HepG2 (cell line): ENCODE measurements at regions not wholly inside any gene's neighbourhood (a gene's known extent, or its start where the extent isn't known, plus 50 kb on each side); places are given as distances from the start of the nearest gene placed in this dataset.

ENCODE experiments used
- ATAC-seq: fragments of 200-7000 bp; cut with Tn5 transposase; 3 replicates; pipeline ENCODE4 v1.9.1; 2020; ENCODE audit warnings: mild to moderate bottlenecking, moderate library complexity
- BruUV-seq: library from RNA; stranded (reverse); fragments of 400-500 nt; replicated peaks from 2 replicates; lab custom pipeline; 2021; lab: Mats Ljungman, UMichigan
- CTCF ChIA-PET: fragments of 300-600 bp; formaldehyde crosslinking; extraction: SDS; loops from one replicate; lab custom pipeline; 2021; ENCODE audit warnings: low total read pairs, inconsistent platforms, low intra/inter-chr PET ratio; lab: Yijun Ruan, JAX
- POLR2A ChIA-PET: fragments of 350-600 bp; sonication (Branson Sonifier 250); formaldehyde crosslinking; loops from one replicate; lab custom pipeline; 2020; ENCODE audit warnings: antibody characterized with exemption, inconsistent platforms; lab: Yijun Ruan, JAX
- DNase-seq: peaks from one replicate; pipeline ENCODE4 v3.0.0-alpha.2; 2015; ENCODE audit warnings: low spot score
- FAIRE-seq: peaks from 3 replicates; lab custom pipeline; 2011; peaks lifted over from hg19 to GRCh38; lab: Jason Lieb, UNC
- H2AFZ ChIP-seq: one replicate; pipeline ENCODE4 v1.6.1; 2011; ENCODE audit warnings: low read length, inconsistent platforms
- H3K27ac ChIP-seq: fragments of 300-600 bp; 3 replicates; pipeline ENCODE4 v1.8.0; 2011; ENCODE audit warnings: mixed run types, mild to moderate bottlenecking, mixed read lengths, low read length, inconsistent platforms; ENCODE audit not compliant: insufficient read depth; ENCODE audit errors: extremely low read length
- H3K27me3 ChIP-seq, 2 experiments: fragments of 200-600 bp in 1 of 2; 2 replicates in 1 of 2; 3 replicates in 1 of 2; pipeline versions ENCODE4 v1.6.0 to v1.8.0; 2011; ENCODE audit warnings: low read length in 2 of 2, mild to moderate bottlenecking in 2 of 2, moderate library complexity in 2 of 2, inconsistent platforms in 1 of 2; ENCODE audit not compliant: insufficient read depth in 2 of 2, control insufficient read depth in 1 of 2
- H3K36me3 ChIP-seq, 2 experiments: fragments of 200-600 bp in 1 of 2; replicated peaks in 1 of 2; 2 replicates in 1 of 2; 3 replicates in 1 of 2; pipeline versions ENCODE4 v1.5.1 to v1.8.0; 2011; ENCODE audit warnings: low read length in 2 of 2, inconsistent platforms in 1 of 2; ENCODE audit not compliant: insufficient read depth in 2 of 2, control insufficient read depth in 1 of 2
- H3K4me1 ChIP-seq: 2 replicates; pipeline ENCODE4 v1.5.1; 2012; ENCODE audit warnings: low read length, inconsistent platforms; ENCODE audit not compliant: insufficient read depth
- H3K4me2 ChIP-seq: 2 replicates; pipeline ENCODE4 v1.6.0; 2011; ENCODE audit warnings: low read depth, low read length, inconsistent platforms
- H3K4me3 ChIP-seq, 3 experiments: fragments of 200-600 bp in 1 of 3; sonication (generic), shearing (Covaris generic) in 1 of 3; replicated peaks in 1 of 3; 2 replicates each; pipeline ENCODE4 v1.5.1; 2011 to 2016; ENCODE audit warnings: low read length in 3 of 3, inconsistent platforms in 2 of 3, low read depth in 2 of 3, mild to moderate bottlenecking in 2 of 3, control low read depth in 1 of 3, mixed read lengths in 1 of 3; ENCODE audit not compliant: insufficient read depth in 1 of 3
- H3K79me2 ChIP-seq: one replicate; pipeline ENCODE4 v1.6.1; 2011; ENCODE audit warnings: low read length, inconsistent platforms; ENCODE audit not compliant: insufficient read depth
- H3K9ac ChIP-seq: 2 replicates; pipeline ENCODE4 v1.6.0; 2011; ENCODE audit warnings: mild to moderate bottlenecking, low read depth, low read length, inconsistent platforms; ENCODE audit not compliant: insufficient read depth
- H3K9me3 ChIP-seq: 2 replicates; pipeline ENCODE4 v1.5.1; 2012; ENCODE audit warnings: mild to moderate bottlenecking, low read length
- H4K20me1 ChIP-seq: 2 replicates; pipeline ENCODE4 v1.6.0; 2011; ENCODE audit warnings: inconsistent platforms, mild to moderate bottlenecking, low read length, moderate library complexity; ENCODE audit not compliant: insufficient read depth
- DNMT1 ChIP-seq: sonication (generic); formaldehyde crosslinking; IDR thresholded peaks from 2 replicates; pipeline ENCODE4 v1.5.1; 2020; ENCODE audit warnings: mild to moderate bottlenecking, missing genetic modification reagents
- EED ChIP-seq: sonication (generic); formaldehyde crosslinking; IDR thresholded peaks from 2 replicates; pipeline ENCODE4 v1.5.0; 2020; ENCODE audit warnings: mild to moderate bottlenecking, missing genetic modification reagents
- FOXK1 ChIP-seq: sonication (generic); formaldehyde crosslinking; IDR thresholded peaks from 2 replicates; pipeline ENCODE4 v1.4.0; 2020; ENCODE audit warnings: low read depth, missing genetic modification reagents, borderline replicate concordance
- ISX ChIP-seq: sonication (generic); formaldehyde crosslinking; conservative IDR thresholded peaks from 2 replicates; pipeline ENCODE4 v1.5.0; 2020; ENCODE audit warnings: missing genetic modification reagents
- JUND ChIP-seq: sonication (generic); formaldehyde crosslinking; IDR thresholded peaks from 2 replicates; pipeline ENCODE4 v1.8.0; 2022; ENCODE audit warnings: mild to moderate bottlenecking, missing genetic modification reagents
- POGZ ChIP-seq: sonication (generic); formaldehyde crosslinking; IDR thresholded peaks from 2 replicates; pipeline ENCODE4 v1.4.0; 2020; ENCODE audit warnings: mild to moderate bottlenecking, missing genetic modification reagents
- RARA ChIP-seq: IDR thresholded peaks from 2 replicates; pipeline ENCODE4 v1.6.1; 2016; ENCODE audit warnings: missing genetic modification reagents, missing compliant biosample characterization
- RXRB ChIP-seq: IDR thresholded peaks from 2 replicates; pipeline ENCODE4 v1.6.1; 2016; ENCODE audit warnings: borderline replicate concordance, missing genetic modification reagents, missing compliant biosample characterization
- SRSF9 ChIP-seq: fragments of 200-400 bp; formaldehyde crosslinking; IDR thresholded peaks from 2 replicates; pipeline ENCODE4 v1.6.1; 2018; ENCODE audit warnings: borderline replicate concordance, mild to moderate bottlenecking, low read depth, low read length; ENCODE audit not compliant: insufficient read depth, poor library complexity, severe bottlenecking
- XBP1 ChIP-seq: sonication (generic); formaldehyde crosslinking; IDR thresholded peaks from 2 replicates; pipeline ENCODE4 v1.5.0; 2020; ENCODE audit warnings: missing genetic modification reagents
- ZC3H13 ChIP-seq: sonication (generic); formaldehyde crosslinking; IDR thresholded peaks from 2 replicates; pipeline ENCODE4 v1.8.1; 2023; ENCODE audit warnings: mild to moderate bottlenecking, missing genetic modification reagents, moderate library complexity
- ZNF441 ChIP-seq: sonication (generic); formaldehyde crosslinking; IDR thresholded peaks from 2 replicates; pipeline ENCODE4 v1.7.0; 2021; ENCODE audit warnings: missing genetic modification reagents, borderline replicate concordance
- ZNF547 ChIP-seq: sonication (generic); formaldehyde crosslinking; IDR thresholded peaks from 2 replicates; pipeline ENCODE4 v1.5.1; 2020; ENCODE audit warnings: mild to moderate bottlenecking, missing genetic modification reagents
- ZNF556 ChIP-seq: sonication (generic); formaldehyde crosslinking; IDR thresholded peaks from 2 replicates; pipeline ENCODE4 v1.4.0; 2020; ENCODE audit warnings: mild to moderate bottlenecking, missing genetic modification reagents, borderline replicate concordance
- ZNF589 ChIP-seq: sonication (generic); formaldehyde crosslinking; conservative IDR thresholded peaks from 2 replicates; pipeline ENCODE4 v1.8.0; 2022; ENCODE audit warnings: mild to moderate bottlenecking, moderate library complexity, missing genetic modification reagents
- ZNF615 ChIP-seq: sonication (generic); formaldehyde crosslinking; IDR thresholded peaks from 2 replicates; pipeline ENCODE4 v1.5.0; 2020; ENCODE audit warnings: mild to moderate bottlenecking, missing genetic modification reagents, borderline replicate concordance
- ZNF720 ChIP-seq: sonication (generic); formaldehyde crosslinking; IDR thresholded peaks from 2 replicates; pipeline ENCODE4 v1.4.0; 2020; ENCODE audit warnings: missing genetic modification reagents
- WGBS: methylation state at CpG from one replicate; pipeline ENCODE4 v1.1.6; 2017; ENCODE audit warnings: low lambda C conversion rate; 5-methylcytosine and 5-hydroxymethylcytosine counted together
- in situ Hi-C: cut with HindIII; loops from 2 replicates; pipeline ENCODE4 v1.10.0; 2017; ENCODE audit warnings: low pct_unique_long_range_greater_than_20kb; ENCODE audit not compliant: extremely low pct_ligation_motif_present
- intact Hi-C: fragments of 100-400 bp; cut with micrococcal nuclease; formaldehyde crosslinking; loops from one replicate; pipeline ENCODE4 v1.10.0; 2022; ENCODE audit not compliant: unreplicated experiment
- TF ChIP-seq, protein P1 (sequence below): sonication (generic); formaldehyde crosslinking; IDR thresholded peaks from 2 replicates; pipeline ENCODE4 v1.5.0; 2020; ENCODE audit warnings: mild to moderate bottlenecking, missing genetic modification reagents
- TF ChIP-seq, protein P2 (sequence below): sonication (generic); formaldehyde crosslinking; IDR thresholded peaks from 2 replicates; pipeline ENCODE4 v1.8.0; 2022; ENCODE audit warnings: mild to moderate bottlenecking, missing genetic modification reagents, moderate library complexity

DNA sequence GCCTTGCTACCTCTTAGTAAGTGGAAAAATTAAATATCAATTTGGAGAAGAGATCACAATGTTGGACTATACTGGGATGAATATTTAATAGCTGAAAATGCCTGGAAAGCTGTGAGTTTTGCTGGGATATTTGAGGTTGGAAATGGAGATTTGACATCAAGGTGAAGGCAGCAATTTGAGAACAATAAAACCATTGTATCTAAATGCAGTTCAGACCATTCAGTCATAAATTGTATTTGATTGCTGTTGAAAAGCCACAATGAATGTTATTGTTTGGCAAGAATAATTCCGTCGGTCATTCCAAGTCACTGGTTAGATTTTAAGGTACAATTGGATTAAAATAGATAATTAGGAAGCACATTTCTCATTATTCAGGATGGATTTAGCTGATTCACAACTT, 325.6 kb downstream of the HRH4 start (continued):
- TF ChIP-seq SRSF9 = no peak
- TF ChIP-seq DNMT1 (CRISPR knock-in tag) = no peak
- no peak for TF ChIP-seq POGZ
- TF ChIP-seq, protein P1, sequence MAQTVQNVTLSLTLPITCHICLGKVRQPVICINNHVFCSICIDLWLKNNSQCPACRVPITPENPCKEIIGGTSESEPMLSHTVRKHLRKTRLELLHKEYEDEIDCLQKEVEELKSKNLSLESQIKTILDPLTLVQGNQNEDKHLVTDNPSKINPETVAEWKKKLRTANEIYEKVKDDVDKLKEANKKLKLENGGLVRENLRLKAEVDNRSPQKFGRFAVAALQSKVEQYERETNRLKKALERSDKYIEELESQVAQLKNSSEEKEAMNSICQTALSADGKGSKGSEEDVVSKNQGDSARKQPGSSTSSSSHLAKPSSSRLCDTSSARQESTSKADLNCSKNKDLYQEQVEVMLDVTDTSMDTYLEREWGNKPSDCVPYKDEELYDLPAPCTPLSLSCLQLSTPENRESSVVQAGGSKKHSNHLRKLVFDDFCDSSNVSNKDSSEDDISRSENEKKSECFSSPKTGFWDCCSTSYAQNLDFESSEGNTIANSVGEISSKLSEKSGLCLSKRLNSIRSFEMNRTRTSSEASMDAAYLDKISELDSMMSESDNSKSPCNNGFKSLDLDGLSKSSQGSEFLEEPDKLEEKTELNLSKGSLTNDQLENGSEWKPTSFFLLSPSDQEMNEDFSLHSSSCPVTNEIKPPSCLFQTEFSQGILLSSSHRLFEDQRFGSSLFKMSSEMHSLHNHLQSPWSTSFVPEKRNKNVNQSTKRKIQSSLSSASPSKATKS = no peak
- no peak for TF ChIP-seq RXRB
- TF ChIP-seq, all 625 proteins: peak for 0

DNA sequence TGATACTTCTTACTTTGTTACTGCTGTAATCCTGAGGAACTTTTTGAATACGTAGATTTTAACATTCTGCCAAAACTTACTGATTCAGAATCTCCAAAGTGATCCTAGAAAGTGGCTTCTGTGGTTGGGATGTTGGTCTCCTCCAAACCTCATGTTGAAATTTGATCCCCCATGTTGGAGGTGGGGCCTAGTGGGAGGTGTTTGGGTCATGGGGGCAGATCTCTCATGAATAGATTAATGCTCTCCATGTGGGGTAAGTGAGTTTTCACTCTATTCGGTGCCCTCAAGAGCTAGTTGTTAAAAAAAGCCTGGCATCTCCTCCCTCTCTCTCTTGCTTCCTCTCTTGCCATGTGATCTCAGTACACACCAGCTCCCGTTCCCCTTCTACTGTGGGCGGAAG, 329.9 kb downstream of the HRH4 start:
- WGBS = 4% methylated on average over 4 of the region's 4 CpGs
- Histone ChIP-seq H4K20me1 (no peaks in the 10 kb centered on the region), H3K27ac (no peak overlapping the region), H2AFZ (no peak overlapping the region), H3K36me3 (no peaks in the 10 kb centered on the region), H3K27me3 (no peaks in the 10 kb centered on the region; a peak in 1 of 5 replicates), H3K9ac (no peak overlapping the region), H3K9me3 (no peaks in the 10 kb centered on the region), H3K4me2 (no peak overlapping the region), H3K4me3 (no peak overlapping the region), H3K4me1 (no peaks in the 10 kb centered on the region), H3K79me2 (no peaks in the 10 kb centered on the region)
- intact Hi-C loops = no loop called here
- TF ChIP-seq, protein P2, sequence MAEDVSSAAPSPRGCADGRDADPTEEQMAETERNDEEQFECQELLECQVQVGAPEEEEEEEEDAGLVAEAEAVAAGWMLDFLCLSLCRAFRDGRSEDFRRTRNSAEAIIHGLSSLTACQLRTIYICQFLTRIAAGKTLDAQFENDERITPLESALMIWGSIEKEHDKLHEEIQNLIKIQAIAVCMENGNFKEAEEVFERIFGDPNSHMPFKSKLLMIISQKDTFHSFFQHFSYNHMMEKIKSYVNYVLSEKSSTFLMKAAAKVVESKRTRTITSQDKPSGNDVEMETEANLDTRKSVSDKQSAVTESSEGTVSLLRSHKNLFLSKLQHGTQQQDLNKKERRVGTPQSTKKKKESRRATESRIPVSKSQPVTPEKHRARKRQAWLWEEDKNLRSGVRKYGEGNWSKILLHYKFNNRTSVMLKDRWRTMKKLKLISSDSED (CRISPR knock-in tag) = no peak
- TF ChIP-seq JUND (CRISPR knock-in tag) (no peak), FOXK1 (CRISPR knock-in tag) (no peak), RARA (no peak), XBP1 (no peak), ISX (no peak), ZNF589 (no peak), ZNF441 (no peak), ZNF615 (CRISPR knock-in tag) (no peak), EED (no peak), ZNF720 (no peak), ZNF556 (CRISPR knock-in tag) (no peak), ZNF547 (CRISPR knock-in tag) (no peak), ZC3H13 (no peak)
- ATAC-seq (no peak), FAIRE-seq (no peak), DNase-seq (no peak)
- no TSS peak for BruUV-seq
- in situ Hi-C loops = no loop called here
- POLR2A ChIA-PET = no interaction called here
- CTCF ChIA-PET = no interaction called here
